CD14-positive monocyte (primary cell): ENCODE measurements at regions not wholly inside any gene's neighbourhood (a gene's known extent, or its start where the extent isn't known, plus 50 kb on each side); places are given as distances from the start of the nearest gene placed in this dataset.

Source experiments
- DNase-seq, 3 donors: peaks; one replicate each; pipeline ENCODE4 v3.0.0-alpha.2; 2011 to 2022
- H2AFZ ChIP-seq: 2 replicates; pipeline ENCODE4 v1.6.0; 2012; ENCODE audit warnings: mild to moderate bottlenecking, low read depth, low read length, inconsistent platforms; ENCODE audit not compliant: insufficient read depth, poor library complexity, severe bottlenecking
- H3K27ac ChIP-seq, 2 donors: 1 replicate in 1 of 2; 2 replicates in 1 of 2; pipeline ENCODE4 v1.5.1; 2012 to 2013; ENCODE audit warnings: low read length in 2 of 2, control low read depth in 1 of 2, inconsistent platforms in 1 of 2, low read depth in 1 of 2, mild to moderate bottlenecking in 1 of 2
- H3K27me3 ChIP-seq, 2 donors: one replicate each; pipeline versions ENCODE4 v1.6.0 to v1.6.1; 2011 to 2013; ENCODE audit warnings: low read length in 2 of 2; ENCODE audit not compliant: control insufficient read depth in 2 of 2, insufficient read depth in 2 of 2
- H3K36me3 ChIP-seq, 2 donors: replicated peaks in 1 of 2; 1 replicate in 1 of 2; 2 replicates in 1 of 2; pipeline versions ENCODE4 v1.5.1 to v1.6.1; 2012 to 2013; ENCODE audit warnings: low read length in 2 of 2, control low read depth in 1 of 2, inconsistent platforms in 1 of 2, mild to moderate bottlenecking in 1 of 2; ENCODE audit not compliant: insufficient read depth in 2 of 2, control insufficient read depth in 1 of 2
- H3K4me1 ChIP-seq, 2 donors: 1 replicate in 1 of 2; 2 replicates in 1 of 2; pipeline versions ENCODE4 v1.5.1 to v1.6.1; 2012 to 2013; ENCODE audit warnings: low read length in 2 of 2, control low read depth in 1 of 2, inconsistent platforms in 1 of 2, mild to moderate bottlenecking in 1 of 2, moderate library complexity in 1 of 2; ENCODE audit not compliant: insufficient read depth in 2 of 2, control insufficient read depth in 1 of 2
- H3K4me2 ChIP-seq: replicated peaks from 2 replicates; pipeline ENCODE3; 2012; ENCODE audit warnings: low read length, moderate library complexity, mild to moderate bottlenecking; ENCODE audit not compliant: poor library complexity, severe bottlenecking; ENCODE audit errors: extremely low read depth
- H3K4me3 ChIP-seq, 3 experiments: fragments of 200-600 bp in 1 of 3; sonication (generic) in 1 of 3; replicated peaks in 1 of 3; 1 replicate in 2 of 3; 2 replicates in 1 of 3; pipeline ENCODE4 v1.5.1; 2011 to 2013; ENCODE audit warnings: low read length in 3 of 3, mild to moderate bottlenecking in 3 of 3, control low read depth in 2 of 3, low read depth in 2 of 3, inconsistent platforms in 1 of 3, moderate library complexity in 1 of 3
- H3K79me2 ChIP-seq: 2 replicates; pipeline ENCODE4 v1.6.0; 2012; ENCODE audit warnings: mild to moderate bottlenecking, control low read depth, inconsistent platforms, low read length, moderate library complexity; ENCODE audit not compliant: insufficient read depth
- H3K9ac ChIP-seq: 2 replicates; pipeline ENCODE4 v1.6.0; 2017; ENCODE audit warnings: low read length, mild to moderate bottlenecking; ENCODE audit not compliant: insufficient read depth, poor library complexity, severe bottlenecking
- H3K9me3 ChIP-seq, 2 donors: replicated peaks in 1 of 2; 1 replicate in 1 of 2; 2 replicates in 1 of 2; pipeline versions ENCODE4 v1.5.1 to v1.6.1; 2012 to 2013; ENCODE audit warnings: low read length in 2 of 2, control low read depth in 1 of 2; ENCODE audit not compliant: control insufficient read depth in 1 of 2, insufficient read depth in 1 of 2
- H4K20me1 ChIP-seq: 2 replicates; pipeline ENCODE4 v1.6.0; 2012; ENCODE audit warnings: mild to moderate bottlenecking, low read length, control low read depth, moderate library complexity; ENCODE audit not compliant: insufficient read depth
- H3K27ac Mint-ChIP-seq, 7 donors: one replicate each; pipeline ENCODE4 v1.8.0; 2020; ENCODE audit warnings: mild to moderate bottlenecking in 7 of 7, mixed read lengths in 7 of 7, moderate library complexity in 6 of 7, inconsistent platforms in 2 of 7
- H3K27me3 Mint-ChIP-seq, 3 donors: one replicate each; pipeline ENCODE4 v1.8.0; 2021 to 2022; ENCODE audit warnings: low read depth in 3 of 3, mild to moderate bottlenecking in 3 of 3, mixed read lengths in 3 of 3, moderate library complexity in 3 of 3, inconsistent platforms in 1 of 3
- H3K36me3 Mint-ChIP-seq, 2 donors: one replicate each; pipeline ENCODE4 v1.8.0; 2020; ENCODE audit warnings: mixed read lengths in 2 of 2, inconsistent platforms in 1 of 2, mild to moderate bottlenecking in 1 of 2
- H3K4me1 Mint-ChIP-seq: one replicate; pipeline ENCODE4 v1.8.0; 2020; ENCODE audit warnings: mild to moderate bottlenecking, mixed read lengths
- H3K4me3 Mint-ChIP-seq, 2 donors: one replicate each; pipeline ENCODE4 v1.8.0; 2020; ENCODE audit warnings: mild to moderate bottlenecking in 2 of 2, mixed read lengths in 2 of 2, moderate library complexity in 1 of 2
- H3K9me3 Mint-ChIP-seq, 7 donors: one replicate each; pipeline ENCODE4 v1.8.0; 2020 to 2022; ENCODE audit warnings: mixed read lengths in 7 of 7, mild to moderate bottlenecking in 6 of 7, moderate library complexity in 6 of 7, inconsistent platforms in 2 of 7
- CTCF ChIP-seq: fragments of 200-600 bp; IDR thresholded peaks from one replicate; pipeline ENCODE4 v1.8.0; 2022; ENCODE audit warnings: antibody characterized with exemption, mild to moderate bottlenecking
- WGBS: methylation state at CpG from one replicate; pipeline ENCODE4 v1.1.5; 2013; ENCODE audit warnings: missing lambda C conversion rate; ENCODE audit not compliant: insufficient coverage; 5-methylcytosine and 5-hydroxymethylcytosine counted together
- intact Hi-C, 2 donors: fragments of 100-400 bp; cut with micrococcal nuclease; formaldehyde crosslinking; loops; one replicate each; pipeline versions ENCODE4 v1.15.0 to v1.15.1; 2023

- WGBS: no CpG with 5 or more reads among the region's 3 CpGs
- no peak overlapping the region for H3K4me3 ChIP-seq
- H3K9me3 Mint-ChIP-seq: peaks cover 0 to 16% (median 8%) of the 10 kb centered on the region in 7 donors
- H3K4me1 ChIP-seq: no peaks in the 10 kb centered on the region
- H3K27me3 Mint-ChIP-seq: peaks cover 0 to 4% (median 0%) of the 10 kb centered on the region in 3 donors
- H4K20me1 ChIP-seq: no peaks in the 10 kb centered on the region
- H3K79me2 ChIP-seq: no peaks in the 10 kb centered on the region
- H3K9me3 ChIP-seq: no peaks in the 10 kb centered on the region
- H3K36me3 ChIP-seq: no peaks in the 10 kb centered on the region
- H2AFZ ChIP-seq: no peak overlapping the region
- no peak for TF ChIP-seq CTCF
- H3K27me3 ChIP-seq: no peaks in the 10 kb centered on the region
- intact Hi-C loops: no loop called here
- no peaks in the 10 kb centered on the region for H3K4me1 Mint-ChIP-seq
- H3K27ac Mint-ChIP-seq: no peak overlapping the region
- H3K36me3 Mint-ChIP-seq: no peaks in the 10 kb centered on the region
- no peak overlapping the region for H3K27ac ChIP-seq
- DNase-seq: no peak
- no peak overlapping the region for H3K4me3 Mint-ChIP-seq
- no peak overlapping the region for H3K9ac ChIP-seq
- H3K4me2 ChIP-seq: no peak overlapping the region
Measured at GRCh38 chr3:99351122-99351521, 287.3 kb upstream of the COL8A1 start.

- H3K4me2 ChIP-seq: no peak overlapping the region
- no peak overlapping the region for H3K27ac ChIP-seq
- H2AFZ ChIP-seq: no peak overlapping the region
- intact Hi-C loops: no loop called here
- H3K9me3 Mint-ChIP-seq: peaks cover 0 to 16% (median 5%) of the 10 kb centered on the region in 7 donors
- H3K4me3 Mint-ChIP-seq: no peak overlapping the region
- H4K20me1 ChIP-seq: no peaks in the 10 kb centered on the region
- H3K4me1 Mint-ChIP-seq: no peaks in the 10 kb centered on the region
- no peaks in the 10 kb centered on the region for H3K27me3 Mint-ChIP-seq
- no peaks in the 10 kb centered on the region for H3K9me3 ChIP-seq
- H3K9ac ChIP-seq: no peak overlapping the region
- no peaks in the 10 kb centered on the region for H3K27me3 ChIP-seq
- H3K36me3 Mint-ChIP-seq: no peaks in the 10 kb centered on the region
- H3K4me3 ChIP-seq: no peak overlapping the region
- H3K27ac Mint-ChIP-seq: peak overlapping the region in 1 of 7 donors; percentile 77
- H3K4me1 ChIP-seq: no peaks in the 10 kb centered on the region
- no peaks in the 10 kb centered on the region for H3K36me3 ChIP-seq
- DNase-seq: no peak
- WGBS: no CpG with 5 or more reads among the region's 3 CpGs
- H3K79me2 ChIP-seq: no peaks in the 10 kb centered on the region
- no peak for TF ChIP-seq CTCF
Measured at GRCh38 chr3:99348451-99348850, 289.9 kb upstream of the COL8A1 start.
